PC-3 (cell line): ENCODE measurements at regions not wholly inside any gene's neighbourhood (a gene's known extent, or its start where the extent isn't known, plus 50 kb on each side); places are given as distances from the start of the nearest gene placed in this dataset.
"Not testable (repeated sequence)": the region's sequence is repeated elsewhere in the genome, so short reads cannot be mapped to it uniquely, and the experiment has no call there.

ENCODE experiments used
- ATAC-seq: fragments of 200-7000 bp; cut with Tn5 transposase; 2 replicates; pipeline ENCODE4 v1.9.1; 2020; ENCODE audit warnings: mild to moderate bottlenecking, moderate library complexity
- BruUV-seq: library from RNA; stranded (reverse); fragments of 400-500 nt; replicated peaks from 2 replicates; lab custom pipeline; 2021; lab: Mats Ljungman, UMichigan
- CTCF ChIA-PET: fragments of 300-600 bp; sonication (Branson Sonifier 250); formaldehyde crosslinking; loops from one replicate; lab custom pipeline; 2022; ENCODE audit warnings: antibody characterized with exemption; lab: Charles Lee
- POLR2A ChIA-PET: fragments of 300-600 bp; sonication (Branson Sonifier 250); formaldehyde crosslinking; loops from one replicate; lab custom pipeline; 2022; ENCODE audit warnings: antibody characterized with exemption; ENCODE audit not compliant: unreplicated experiment; lab: Charles Lee
- DNase-seq: peaks from one replicate; pipeline ENCODE4 v3.0.0-alpha.2; 2015
- H2AFZ ChIP-seq: fragments of 300-600 bp; sonication (generic); 2 replicates; pipeline ENCODE4 v1.6.0; 2016; ENCODE audit warnings: antibody characterized with exemption, low read length
- H3F3A ChIP-seq: fragments of 300-600 bp; sonication (generic); one replicate; pipeline ENCODE4 v1.6.0; 2017; ENCODE audit warnings: antibody characterized with exemption, low read length, control low read depth, mild to moderate bottlenecking; ENCODE audit not compliant: unreplicated experiment
- H3K27ac ChIP-seq: fragments of 300-600 bp; sonication (generic); 2 replicates; pipeline ENCODE4 v1.5.1; 2016; ENCODE audit warnings: mild to moderate bottlenecking, low read length
- H3K27me3 ChIP-seq: fragments of 300-600 bp; sonication (generic); 2 replicates; pipeline ENCODE4 v1.6.1; 2016; ENCODE audit warnings: low read length, mixed read lengths
- H3K36me3 ChIP-seq: fragments of 300-600 bp; sonication (generic); 2 replicates; pipeline ENCODE4 v1.6.1; 2016; ENCODE audit warnings: low read depth, mixed run types, low read length, mixed read lengths
- H3K4me1 ChIP-seq: fragments of 300-600 bp; sonication (generic); 2 replicates; pipeline ENCODE4 v1.5.1; 2016; ENCODE audit warnings: low read length; ENCODE audit not compliant: insufficient read depth
- H3K4me2 ChIP-seq: fragments of 300-600 bp; sonication (generic); 2 replicates; pipeline ENCODE4 v1.6.0; 2016; ENCODE audit warnings: low read length
- H3K4me3 ChIP-seq: fragments of 300-600 bp; sonication (generic); 2 replicates; pipeline ENCODE4 v1.5.1; 2016; ENCODE audit warnings: mild to moderate bottlenecking, low read length, mixed read lengths
- H3K79me2 ChIP-seq: fragments of 300-600 bp; sonication (generic); 2 replicates; pipeline ENCODE4 v1.6.1; 2017; ENCODE audit warnings: low read length, mixed read lengths
- H3K9ac ChIP-seq: fragments of 300-600 bp; sonication (generic); 2 replicates; pipeline ENCODE4 v1.6.0; 2016; ENCODE audit warnings: mild to moderate bottlenecking, low read length
- H3K9me2 ChIP-seq: fragments of 300-600 bp; sonication (generic); replicated peaks from 2 replicates; pipeline ENCODE4 v1.6.1; 2016; ENCODE audit warnings: mixed run types, low read length, mixed read lengths
- H3K9me3 ChIP-seq: fragments of 300-600 bp; sonication (generic); 2 replicates; pipeline ENCODE4 v1.6.1; 2016; ENCODE audit warnings: low read length, mixed read lengths
- H4K20me1 ChIP-seq: fragments of 300-600 bp; sonication (generic); 2 replicates; pipeline ENCODE4 v1.6.1; 2016; ENCODE audit warnings: low read length, mixed read lengths
- EZH2 ChIP-seq: fragments of 300-600 bp; sonication (generic); IDR thresholded peaks from one replicate; pipeline ENCODE4 v1.6.1; 2017; ENCODE audit warnings: antibody characterized with exemption, mild to moderate bottlenecking, low read length; ENCODE audit not compliant: unreplicated experiment
- EZH2phosphoT487 ChIP-seq: fragments of 300-600 bp; sonication (generic); IDR thresholded peaks from 2 replicates; pipeline ENCODE4 v1.6.1; 2018; ENCODE audit warnings: mild to moderate bottlenecking, antibody characterized with exemption, low read length, borderline replicate concordance
- intact Hi-C: fragments of 100-400 bp; cut with micrococcal nuclease; formaldehyde crosslinking; loops from 2 replicates; pipeline ENCODE4 v1.9.0; 2023
- TF ChIP-seq, protein P1 (sequence below): fragments of 300-600 bp; sonication (generic); conservative IDR thresholded peaks from 2 replicates; pipeline ENCODE4 v1.5.1; 2017; ENCODE audit warnings: antibody characterized with exemption, low read depth, mild to moderate bottlenecking, low read length

DNA sequence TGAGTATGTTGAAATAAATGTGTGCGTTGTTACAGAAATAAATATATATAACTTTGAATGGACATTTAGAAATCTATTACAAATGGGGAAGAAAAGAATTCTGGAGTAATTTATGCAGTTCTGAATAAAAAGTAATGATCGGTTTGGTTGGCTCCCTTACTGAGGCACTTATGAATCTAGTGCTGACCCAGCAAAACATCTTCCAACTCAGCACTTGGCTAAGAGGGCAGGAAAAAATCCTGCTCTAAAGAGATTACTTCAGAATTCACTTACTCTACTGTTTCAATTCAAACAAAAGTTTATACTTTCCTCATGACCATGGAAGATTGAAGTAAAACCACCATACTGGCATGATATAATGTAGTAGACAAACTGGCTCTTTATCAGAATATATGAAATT, 123.9 kb upstream of the RXFP1 start:
- ATAC-seq (no peak), DNase-seq (no peak)
- H3K4me3 ChIP-seq, result no peak overlapping the region
- H4K20me1 ChIP-seq, result no peaks in the 10 kb centered on the region
- H3K79me2 ChIP-seq, result no peaks in the 10 kb centered on the region
- no peak overlapping the region for H3K27ac ChIP-seq
- no peak for TF ChIP-seq EZH2
- TF ChIP-seq EZH2phosphoT487, result no peak
- TF ChIP-seq, protein P1, sequence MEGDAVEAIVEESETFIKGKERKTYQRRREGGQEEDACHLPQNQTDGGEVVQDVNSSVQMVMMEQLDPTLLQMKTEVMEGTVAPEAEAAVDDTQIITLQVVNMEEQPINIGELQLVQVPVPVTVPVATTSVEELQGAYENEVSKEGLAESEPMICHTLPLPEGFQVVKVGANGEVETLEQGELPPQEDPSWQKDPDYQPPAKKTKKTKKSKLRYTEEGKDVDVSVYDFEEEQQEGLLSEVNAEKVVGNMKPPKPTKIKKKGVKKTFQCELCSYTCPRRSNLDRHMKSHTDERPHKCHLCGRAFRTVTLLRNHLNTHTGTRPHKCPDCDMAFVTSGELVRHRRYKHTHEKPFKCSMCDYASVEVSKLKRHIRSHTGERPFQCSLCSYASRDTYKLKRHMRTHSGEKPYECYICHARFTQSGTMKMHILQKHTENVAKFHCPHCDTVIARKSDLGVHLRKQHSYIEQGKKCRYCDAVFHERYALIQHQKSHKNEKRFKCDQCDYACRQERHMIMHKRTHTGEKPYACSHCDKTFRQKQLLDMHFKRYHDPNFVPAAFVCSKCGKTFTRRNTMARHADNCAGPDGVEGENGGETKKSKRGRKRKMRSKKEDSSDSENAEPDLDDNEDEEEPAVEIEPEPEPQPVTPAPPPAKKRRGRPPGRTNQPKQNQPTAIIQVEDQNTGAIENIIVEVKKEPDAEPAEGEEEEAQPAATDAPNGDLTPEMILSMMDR, result no peak
- intact Hi-C loops, result no loop called here
- H2AFZ ChIP-seq, result no peak overlapping the region
- H3K36me3 ChIP-seq, result no peaks in the 10 kb centered on the region
- POLR2A ChIA-PET, result no interaction called here
- H3K4me1 ChIP-seq, result no peaks in the 10 kb centered on the region
- no TSS peak for BruUV-seq
- H3K9ac ChIP-seq, result no peak overlapping the region
- H3K9me3 ChIP-seq, result no peaks in the 10 kb centered on the region
- H3F3A ChIP-seq, result no peaks in the 10 kb centered on the region
- CTCF ChIA-PET, result no interaction called here
- no peak overlapping the region for H3K4me2 ChIP-seq
- no peaks in the 10 kb centered on the region for H3K9me2 ChIP-seq
- no peaks in the 10 kb centered on the region for H3K27me3 ChIP-seq

DNA sequence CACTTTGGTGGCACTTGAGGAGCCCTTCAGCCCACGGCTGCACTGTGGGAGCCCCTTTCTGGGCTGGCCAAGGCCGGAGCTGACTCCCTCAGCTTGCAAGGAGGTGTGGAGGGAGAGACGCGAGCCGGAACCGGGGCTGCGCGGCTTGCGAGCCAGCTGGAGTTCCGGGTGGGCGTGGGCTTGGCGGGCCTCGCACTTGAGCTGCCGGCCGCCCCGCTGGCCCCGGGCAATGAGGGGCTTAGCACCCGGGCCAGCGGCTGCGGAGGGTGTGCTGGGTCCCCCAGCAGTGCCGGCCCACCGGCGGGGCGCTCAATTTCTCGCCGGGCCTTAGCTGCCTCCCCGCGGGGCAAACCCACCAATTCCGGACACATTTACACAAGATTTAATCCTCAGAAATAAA, 113.7 kb upstream of the RXFP1 start:
- H3K4me2 ChIP-seq, H3K79me2 ChIP-seq, ATAC-seq, H2AFZ ChIP-seq, H3K36me3 ChIP-seq, BruUV-seq, H3K27me3 ChIP-seq, H3K4me1 ChIP-seq, H3K27ac ChIP-seq, CTCF ChIA-PET, intact Hi-C loops, H3K4me3 ChIP-seq, H4K20me1 ChIP-seq, H3K9me3 ChIP-seq, H3K9me2 ChIP-seq, H3F3A ChIP-seq, POLR2A ChIA-PET, DNase-seq, H3K9ac ChIP-seq: not testable (repeated sequence)

DNA sequence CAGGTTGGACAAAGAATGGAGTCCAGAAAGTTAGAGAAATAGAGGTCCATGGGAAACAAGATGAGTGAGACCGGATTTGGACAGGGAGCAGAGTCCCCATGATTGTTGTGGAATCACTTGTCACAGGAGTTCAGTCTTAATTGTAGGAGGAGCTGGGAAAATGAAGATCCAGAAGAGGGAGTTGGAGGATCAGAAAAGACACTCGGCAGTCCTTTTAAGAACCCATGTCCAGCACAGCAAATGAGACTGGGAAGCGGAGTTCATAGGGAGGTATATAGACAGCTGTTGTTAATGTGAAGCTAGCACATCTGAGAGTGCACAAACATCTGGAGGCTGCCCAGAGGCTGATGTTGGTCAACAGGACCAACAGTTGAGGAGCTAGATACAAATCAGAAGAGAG, 111.4 kb upstream of the RXFP1 start:
- Histone ChIP-seq H3K9me3 (no peaks in the 10 kb centered on the region), H3K9me2 (no peaks in the 10 kb centered on the region), H3K27me3 (no peaks in the 10 kb centered on the region), H3K36me3 (no peaks in the 10 kb centered on the region), H3K27ac (no peak overlapping the region), H2AFZ (no peak overlapping the region), H3K4me2 (no peak overlapping the region), H3K4me3 (no peak overlapping the region), H3K79me2 (no peaks in the 10 kb centered on the region), H3F3A (no peaks in the 10 kb centered on the region), H3K4me1 (no peaks in the 10 kb centered on the region), H3K9ac (no peak overlapping the region), H4K20me1 (no peaks in the 10 kb centered on the region)
- CTCF ChIA-PET, result interaction anchor here (0.6 kb wide), 1 partner anchor 74 kb away, joined by 3 read pairs; no protein-coding TSS in a partner anchor
- ATAC-seq (peak; percentile 75), DNase-seq (peak; percentile 45)
- intact Hi-C loops, result loop anchor here (1.0 to 2.0 kb wide), 3 partner anchors 149 to 215 kb away; no protein-coding TSS in a partner anchor
- no TSS peak for BruUV-seq
- TF ChIP-seq EZH2phosphoT487 (no peak), EZH2 (no peak)
- TF ChIP-seq, protein P1, result peak; percentile 41; the same call in 1 of the 2 replicates
- POLR2A ChIA-PET, result no interaction called here
